HEK293 (cell line): ENCODE measurements at regions not wholly inside any gene's neighbourhood (a gene's known extent, or its start where the extent isn't known, plus 50 kb on each side); places are given as distances from the start of the nearest gene placed in this dataset.

ENCODE experiments used
- CTCF ChIA-PET: fragments of 350-600 bp; formaldehyde crosslinking; extraction: SDS; loops from one replicate; lab custom pipeline; 2021; ENCODE audit warnings: antibody characterized with exemption; lab: Yijun Ruan, JAX
- POLR2A ChIA-PET: fragments of 300-600 bp; formaldehyde crosslinking; extraction: SDS; loops from one replicate; lab custom pipeline; 2020; ENCODE audit warnings: antibody characterized with exemption, inconsistent platforms; lab: Yijun Ruan, JAX
- H3K27ac ChIP-seq: fragments of 200-500 bp; sonication (Bioruptor generic); 2 replicates; pipeline ENCODE4 v1.5.1; 2014; ENCODE audit warnings: low read depth, low read length, control low read depth, inconsistent platforms; ENCODE audit errors: extremely low read depth
- H3K36me3 ChIP-seq, 2 experiments: fragments of 200-500 bp in 1 of 2; sonication (Bioruptor generic) in 1 of 2; 1 replicate in 1 of 2; 2 replicates in 1 of 2; pipeline ENCODE4 v1.5.1; 2014 to 2017; ENCODE audit warnings: inconsistent platforms in 2 of 2, low read length in 2 of 2; ENCODE audit not compliant: control insufficient read depth in 2 of 2, insufficient read depth in 1 of 2
- H3K4me1 ChIP-seq: fragments of 200-500 bp; sonication (Bioruptor generic); 2 replicates; pipeline ENCODE4 v1.5.1; 2014; ENCODE audit warnings: mild to moderate bottlenecking, low read length, inconsistent platforms; ENCODE audit not compliant: control insufficient read depth, insufficient read depth
- H3K4me3 ChIP-seq: 2 replicates; pipeline ENCODE4 v1.5.1; 2011; ENCODE audit warnings: low read depth, mild to moderate bottlenecking, control low read depth, low read length, moderate library complexity
- H3K9me3 ChIP-seq: fragments of 200-500 bp; sonication (Bioruptor generic); 2 replicates; pipeline ENCODE4 v1.5.1; 2014; ENCODE audit warnings: low read depth, low read length, inconsistent platforms; ENCODE audit not compliant: control insufficient read depth, insufficient read depth
- AEBP2 ChIP-seq: fragments of 450-650 bp; formaldehyde crosslinking; IDR thresholded peaks from 2 replicates; pipeline ENCODE4 v1.5.1; 2016; ENCODE audit warnings: missing biosample characterization, missing genetic modification characterization, borderline replicate concordance
- GLI2 ChIP-seq: fragments of 450-650 bp; formaldehyde crosslinking; IDR thresholded peaks from 2 replicates; pipeline ENCODE4; 2017; ENCODE audit warnings: missing biosample characterization, missing genetic modification characterization, low read depth, borderline replicate concordance
- PRDM10 ChIP-seq: fragments of 450-650 bp; formaldehyde crosslinking; IDR thresholded peaks from 2 replicates; pipeline ENCODE4 v1.5.1; 2016; ENCODE audit warnings: missing biosample characterization, missing genetic modification characterization
- SETDB1 ChIP-seq: IDR thresholded peaks from one replicate; pipeline ENCODE4 v1.6.1; 2017; ENCODE audit warnings: mild to moderate bottlenecking, low read length, moderate library complexity, mixed read lengths; ENCODE audit not compliant: insufficient read length
- ZBTB17 ChIP-seq: fragments of 450-650 bp; formaldehyde crosslinking; IDR thresholded peaks from 2 replicates; pipeline ENCODE4 v1.5.1; 2016; ENCODE audit warnings: missing biosample characterization, missing genetic modification characterization
- ZBTB7A ChIP-seq: fragments of 450-650 bp; formaldehyde crosslinking; IDR thresholded peaks from 2 replicates; pipeline ENCODE4 v1.5.1; 2016; ENCODE audit warnings: low read depth, missing biosample characterization, missing genetic modification characterization
- ZFHX2 ChIP-seq: fragments of 450-650 bp; formaldehyde crosslinking; conservative IDR thresholded peaks from 2 replicates; pipeline ENCODE4 v1.5.1; 2016; ENCODE audit warnings: missing biosample characterization, missing genetic modification characterization
- ZNF174 ChIP-seq: fragments of 450-650 bp; formaldehyde crosslinking; IDR thresholded peaks from 2 replicates; pipeline ENCODE4 v1.5.0; 2017; ENCODE audit warnings: missing biosample characterization, mild to moderate bottlenecking, missing genetic modification characterization
- ZNF175 ChIP-seq: fragments of 450-650 bp; formaldehyde crosslinking; IDR thresholded peaks from 2 replicates; pipeline ENCODE4 v1.5.1; 2016; ENCODE audit warnings: missing biosample characterization, missing genetic modification characterization
- ZNF530 ChIP-seq: fragments of 450-650 bp; formaldehyde crosslinking; IDR thresholded peaks from 2 replicates; pipeline ENCODE4 v1.5.1; 2016; ENCODE audit warnings: low read depth, missing biosample characterization, missing genetic modification characterization
- ZNF555 ChIP-seq: fragments of 450-650 bp; formaldehyde crosslinking; conservative IDR thresholded peaks from 2 replicates; pipeline ENCODE4 v1.5.1; 2017; ENCODE audit warnings: missing biosample characterization, mild to moderate bottlenecking, missing genetic modification characterization, inconsistent platforms
- ZNF660 ChIP-seq: fragments of 450-650 bp; IDR thresholded peaks from 2 replicates; pipeline ENCODE4 v1.5.1; 2018; ENCODE audit warnings: missing biosample characterization, mild to moderate bottlenecking, missing genetic modification characterization
- ZNF670 ChIP-seq: fragments of 450-650 bp; formaldehyde crosslinking; IDR thresholded peaks from 2 replicates; pipeline ENCODE4 v1.5.1; 2016; ENCODE audit warnings: missing biosample characterization, missing genetic modification characterization, low read depth
- ZNF776 ChIP-seq: fragments of 450-650 bp; formaldehyde crosslinking; IDR thresholded peaks from 2 replicates; pipeline ENCODE4 v1.5.0; 2017; ENCODE audit warnings: missing biosample characterization, missing genetic modification characterization, borderline replicate concordance
- TF ChIP-seq, protein P1 (sequence below): fragments of 450-650 bp; formaldehyde crosslinking; IDR thresholded peaks from 2 replicates; pipeline ENCODE4 v1.5.1; 2016; ENCODE audit warnings: missing biosample characterization, missing genetic modification characterization

GRCh38 chr1:170277985-170278384 lies 132.2 kb downstream of the NTMT2 start:
- Histone ChIP-seq H3K4me1 (no peaks in the 10 kb centered on the region), H3K9me3 (no peaks in the 10 kb centered on the region), H3K27ac (no peak overlapping the region), H3K4me3 (no peak overlapping the region), H3K36me3 (no peaks in the 10 kb centered on the region)
- ChIA-PET POLR2A (no interaction called here), CTCF (no interaction called here)
- TF ChIP-seq, protein P1, sequence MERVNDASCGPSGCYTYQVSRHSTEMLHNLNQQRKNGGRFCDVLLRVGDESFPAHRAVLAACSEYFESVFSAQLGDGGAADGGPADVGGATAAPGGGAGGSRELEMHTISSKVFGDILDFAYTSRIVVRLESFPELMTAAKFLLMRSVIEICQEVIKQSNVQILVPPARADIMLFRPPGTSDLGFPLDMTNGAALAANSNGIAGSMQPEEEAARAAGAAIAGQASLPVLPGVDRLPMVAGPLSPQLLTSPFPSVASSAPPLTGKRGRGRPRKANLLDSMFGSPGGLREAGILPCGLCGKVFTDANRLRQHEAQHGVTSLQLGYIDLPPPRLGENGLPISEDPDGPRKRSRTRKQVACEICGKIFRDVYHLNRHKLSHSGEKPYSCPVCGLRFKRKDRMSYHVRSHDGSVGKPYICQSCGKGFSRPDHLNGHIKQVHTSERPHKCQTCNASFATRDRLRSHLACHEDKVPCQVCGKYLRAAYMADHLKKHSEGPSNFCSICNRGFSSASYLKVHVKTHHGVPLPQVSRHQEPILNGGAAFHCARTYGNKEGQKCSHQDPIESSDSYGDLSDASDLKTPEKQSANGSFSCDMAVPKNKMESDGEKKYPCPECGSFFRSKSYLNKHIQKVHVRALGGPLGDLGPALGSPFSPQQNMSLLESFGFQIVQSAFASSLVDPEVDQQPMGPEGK (tag by site-specific recombination) = no peak
- no peak for TF ChIP-seq PRDM10 (tag by site-specific recombination)
- TF ChIP-seq ZFHX2 (tag by site-specific recombination) = no peak
- TF ChIP-seq ZNF555 (tag by site-specific recombination) = no peak
- no peak for TF ChIP-seq ZNF670
- no peak for TF ChIP-seq ZNF175

GRCh38 chr1:170284016-170284415 lies 138.3 kb downstream of the NTMT2 start:
- no peaks in the 10 kb centered on the region for H3K9me3 ChIP-seq
- H3K36me3 ChIP-seq = no peaks in the 10 kb centered on the region
- no peak for TF ChIP-seq ZNF175
- no peak for TF ChIP-seq ZBTB7A (tag by site-specific recombination)
- TF ChIP-seq SETDB1 = no peak
- TF ChIP-seq, all 188 proteins: peak for 0
- no peak overlapping the region for H3K27ac ChIP-seq
- CTCF ChIA-PET = interaction anchor here (0.7 kb wide), 1 partner anchor 1086 kb away, joined by 4 read pairs; no protein-coding TSS in a partner anchor
- no peaks in the 10 kb centered on the region for H3K4me1 ChIP-seq
- POLR2A ChIA-PET = no interaction called here
- H3K4me3 ChIP-seq = no peak overlapping the region

GRCh38 chr1:170284512-170284911 lies 138.8 kb downstream of the NTMT2 start:
- Histone ChIP-seq H3K4me1 (no peaks in the 10 kb centered on the region), H3K27ac (no peak overlapping the region), H3K36me3 (no peaks in the 10 kb centered on the region), H3K4me3 (no peak overlapping the region), H3K9me3 (no peaks in the 10 kb centered on the region)
- CTCF ChIA-PET = no interaction called here
- POLR2A ChIA-PET = no interaction called here
- TF ChIP-seq ZNF174 (tag by site-specific recombination) (no peak), AEBP2 (tag by site-specific recombination) (no peak), GLI2 (tag by site-specific recombination) (no peak), ZBTB17 (no peak), ZNF660 (no peak), ZNF776 (tag by site-specific recombination) (no peak), ZNF530 (tag by site-specific recombination) (no peak)
